GM19463 (cell line): ENCODE measurements at regions not wholly inside any gene's neighbourhood (a gene's known extent, or its start where the extent isn't known, plus 50 kb on each side); places are given as distances from the start of the nearest gene placed in this dataset.

ENCODE experiments used
- ATAC-seq: cut with Tn5 transposase; IDR thresholded peaks from one replicate; pipeline ENCODE4 v1.9.1; 2021; ENCODE audit warnings: mild to moderate bottlenecking, moderate library complexity; ENCODE audit not compliant: unreplicated experiment

- ATAC-seq, result no peak
Observed at GRCh38 chr11:15723966-15724365, 609.2 kb downstream of the INSC start.

- ATAC-seq, result no peak
Observed at GRCh38 chr11:15724601-15725000, 609.9 kb downstream of the INSC start.

GRCh38 chr11:15725246-15725645 is 610.5 kb downstream of the INSC start:
- no peak for ATAC-seq

- no peak for ATAC-seq
Observed at GRCh38 chr11:15726221-15726746, 611.6 kb downstream of the INSC start.

GRCh38 chr11:15726893-15727519 is 612.3 kb downstream of the INSC start:
- ATAC-seq, result no peak

GRCh38 chr11:15727520-15727914 is 612.8 kb downstream of the INSC start:
- ATAC-seq, result no peak

- ATAC-seq, result no peak
Observed at GRCh38 chr11:15728207-15728606, 613.5 kb downstream of the INSC start.

- no peak for ATAC-seq
Observed at GRCh38 chr11:15730263-15730994, 615.7 kb downstream of the INSC start.

- no peak for ATAC-seq
Observed at GRCh38 chr11:15730995-15731385, 616.3 kb downstream of the INSC start.

- no peak for ATAC-seq
Observed at GRCh38 chr11:15735706-15736105, 620.6 kb downstream of the SOX6 start.

- ATAC-seq, result no peak
Observed at GRCh38 chr11:15737320-15737719, 619.0 kb downstream of the SOX6 start.

GRCh38 chr11:15738931-15739330 is 617.4 kb downstream of the SOX6 start:
- no peak for ATAC-seq

GRCh38 chr11:15742626-15743519 is 613.5 kb downstream of the SOX6 start:
- ATAC-seq, result no peak

GRCh38 chr11:15744693-15745092 is 611.7 kb downstream of the SOX6 start:
- no peak for ATAC-seq

GRCh38 chr11:15745266-15745665 is 611.1 kb downstream of the SOX6 start:
- no peak for ATAC-seq

GRCh38 chr11:15747671-15748070 is 608.7 kb downstream of the SOX6 start:
- ATAC-seq, result no peak

GRCh38 chr11:15748132-15748531 is 608.2 kb downstream of the SOX6 start:
- ATAC-seq, result no peak

- no peak for ATAC-seq
Observed at GRCh38 chr11:15748741-15749140, 607.6 kb downstream of the SOX6 start.

- ATAC-seq, result no peak
Observed at GRCh38 chr11:15750535-15751308, 605.6 kb downstream of the SOX6 start.

- ATAC-seq, result no peak
Observed at GRCh38 chr11:15754221-15754620, 602.1 kb downstream of the SOX6 start.
